Activated CD4-positive, alpha-beta T cell treated with anti-CD3 and anti-CD28 coated beads, Interleukin-2, amount 50 U/mL, for 48 hours (primary cell): ENCODE measurements at regions not wholly inside any gene's neighbourhood (a gene's known extent, or its start where the extent isn't known, plus 50 kb on each side); places are given as distances from the start of the nearest gene placed in this dataset.

Experiments
- DNase-seq, 2 experiments: peaks; one replicate each; pipeline ENCODE4 v3.0.0-alpha.2; 2020

GRCh38 chr1:84759756-84760155 is 69.5 kb upstream of the SSX2IP start:
- DNase-seq, result no peak

- DNase-seq, result peak; percentile 7 to 24
Measured at GRCh38 chr1:84758968-84759491, 68.8 kb upstream of the SSX2IP start.

GRCh38 chr1:84758476-84758875 is 68.2 kb upstream of the SSX2IP start:
- no peak for DNase-seq

DNA sequence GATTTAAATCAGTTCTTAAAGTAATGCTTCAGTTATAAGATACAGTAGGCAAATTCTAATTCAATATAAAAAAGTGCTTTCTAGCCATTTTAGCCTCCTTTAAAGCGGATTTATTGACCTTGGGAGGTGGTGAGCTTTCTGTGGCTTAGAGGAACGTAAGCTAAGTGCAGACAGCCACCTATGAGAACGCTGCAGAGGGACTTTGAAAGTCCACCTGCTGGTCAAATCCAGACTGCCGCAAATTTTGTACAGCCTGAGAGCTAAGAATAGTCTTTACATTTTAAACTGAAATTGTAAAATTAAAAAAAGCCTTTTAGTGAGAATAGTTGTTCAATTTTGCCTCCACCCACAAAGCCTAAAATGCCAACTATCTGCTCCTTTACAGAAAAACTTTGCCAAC is 67.0 kb upstream of the SSX2IP start:
- DNase-seq, result no peak

GRCh38 chr1:84756455-84757082 is 66.3 kb upstream of the SSX2IP start:
- no peak for DNase-seq

DNA sequence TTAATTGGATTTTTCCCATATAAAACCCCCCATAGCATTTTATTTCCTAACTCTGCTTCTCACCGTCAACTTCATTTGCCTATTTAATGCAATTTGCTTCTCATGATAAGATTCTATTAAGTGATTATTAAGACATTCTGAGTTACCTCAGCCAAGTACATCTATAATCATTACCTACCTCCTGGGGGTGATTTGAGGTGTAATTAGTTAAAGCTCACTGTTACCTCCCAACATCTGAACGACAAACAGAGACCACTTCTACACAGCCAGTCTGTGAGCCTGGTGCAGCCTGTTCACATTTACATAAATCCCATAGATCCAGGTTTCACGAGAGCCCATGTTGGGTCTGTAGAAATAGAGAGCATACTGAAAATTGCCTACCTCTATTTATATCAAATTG is 65.7 kb upstream of the SSX2IP start:
- DNase-seq, result no peak

DNA sequence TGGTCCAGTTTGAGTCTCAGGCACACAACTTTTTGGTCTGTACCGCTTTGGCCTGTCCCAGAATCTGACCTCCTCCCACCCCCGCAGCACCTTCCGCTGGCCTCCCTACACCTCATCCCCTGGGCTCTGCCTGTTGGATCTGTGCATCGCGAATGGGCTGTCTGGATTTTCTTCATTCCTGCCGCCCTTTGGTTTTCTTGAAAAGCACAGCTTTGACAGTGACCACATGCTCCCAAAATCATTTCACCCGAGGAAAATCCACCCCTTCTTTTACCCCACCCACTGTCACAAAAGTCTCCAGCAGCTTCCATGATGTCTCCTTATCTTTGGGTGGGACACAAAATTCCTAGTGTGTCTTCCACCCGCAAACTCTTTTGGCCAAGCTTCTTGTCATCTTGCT is 65.0 kb upstream of the SSX2IP start:
- no peak for DNase-seq

DNA sequence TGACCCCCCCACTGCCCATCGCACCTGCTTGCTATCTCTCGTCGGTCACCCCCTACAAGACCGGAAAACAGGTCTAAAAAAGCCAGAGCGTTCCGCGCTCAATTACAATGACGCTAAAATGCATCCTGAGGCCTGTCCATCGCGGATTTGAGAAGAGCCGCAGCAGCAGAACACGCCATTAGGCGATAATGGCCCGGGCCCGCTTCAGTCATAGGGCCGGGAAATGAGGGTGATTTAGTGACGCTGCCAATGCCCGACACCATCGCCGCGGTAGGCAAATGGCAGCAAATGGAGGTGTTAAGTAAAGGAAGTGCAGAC is 64.1 kb upstream of the SSX2IP start:
- no peak for DNase-seq

DNA sequence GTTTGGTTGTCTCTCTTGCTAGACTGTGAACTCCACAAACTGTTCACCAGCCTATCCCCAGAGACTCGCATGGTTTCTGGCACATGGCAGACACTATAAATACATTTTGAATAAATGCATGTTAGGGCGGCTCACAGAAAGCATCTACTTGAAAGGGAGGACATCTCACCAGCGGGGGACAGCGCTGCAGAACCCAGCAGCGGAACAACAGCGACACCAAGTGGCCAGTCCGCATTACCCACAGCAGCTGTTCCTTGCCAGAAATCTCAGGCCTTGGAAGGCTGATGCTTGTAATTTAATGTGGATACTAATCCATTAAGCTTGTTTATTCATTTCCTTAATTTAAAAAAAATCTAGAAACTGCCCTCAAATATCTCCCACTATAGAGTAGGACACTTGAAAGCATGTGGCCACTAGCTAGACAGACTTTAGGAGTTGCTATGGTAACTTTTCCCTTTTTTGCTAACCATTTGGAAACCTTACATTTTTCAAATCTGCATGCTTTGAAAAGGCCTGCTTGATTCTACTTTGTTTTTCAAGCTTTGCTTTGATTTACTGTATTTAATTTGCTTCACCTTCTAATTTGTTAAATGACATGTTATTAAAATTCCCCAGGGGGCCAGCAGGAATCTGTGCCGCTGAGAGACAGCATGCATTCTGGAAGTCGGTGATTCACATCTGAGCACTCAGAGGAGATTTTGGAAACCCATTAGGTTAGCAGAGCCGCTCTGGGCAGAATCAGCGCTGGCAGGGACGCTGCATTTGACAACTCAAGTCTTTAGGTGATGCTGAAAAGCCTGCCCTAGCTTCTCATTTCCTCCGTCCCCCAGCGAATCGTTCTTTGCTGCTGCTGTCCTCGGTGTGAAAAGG is 63.5 kb upstream of the SSX2IP start:
- peak; percentile 76 to 81 for DNase-seq

GRCh38 chr1:84750110-84750730 is 60.0 kb upstream of the SSX2IP start:
- no peak for DNase-seq

- no peak for DNase-seq
Measured at GRCh38 chr1:84749427-84749826, 59.2 kb upstream of the SSX2IP start.

DNA sequence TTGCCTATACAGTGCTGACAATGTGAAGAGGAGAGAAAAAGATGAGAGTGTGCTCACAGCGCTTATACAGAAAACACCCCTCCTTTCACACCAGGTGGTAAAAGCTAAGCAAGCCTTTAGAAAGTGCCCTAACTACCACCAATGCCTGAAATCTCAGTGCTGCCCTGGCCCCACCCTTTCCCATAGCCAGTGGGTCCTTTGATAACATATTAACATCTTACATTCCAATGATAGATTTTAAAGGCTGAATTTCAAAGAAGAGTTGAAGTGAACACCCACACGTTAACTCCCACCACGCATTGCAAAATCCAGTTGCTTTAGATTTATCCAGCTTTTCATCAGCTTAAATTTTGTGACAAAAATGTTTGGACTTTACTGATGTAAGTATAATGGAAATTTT is 58.1 kb upstream of the SSX2IP start:
- no peak for DNase-seq

- no peak for DNase-seq
Measured at GRCh38 chr1:84745857-84746256, 55.6 kb upstream of the SSX2IP start.

DNA sequence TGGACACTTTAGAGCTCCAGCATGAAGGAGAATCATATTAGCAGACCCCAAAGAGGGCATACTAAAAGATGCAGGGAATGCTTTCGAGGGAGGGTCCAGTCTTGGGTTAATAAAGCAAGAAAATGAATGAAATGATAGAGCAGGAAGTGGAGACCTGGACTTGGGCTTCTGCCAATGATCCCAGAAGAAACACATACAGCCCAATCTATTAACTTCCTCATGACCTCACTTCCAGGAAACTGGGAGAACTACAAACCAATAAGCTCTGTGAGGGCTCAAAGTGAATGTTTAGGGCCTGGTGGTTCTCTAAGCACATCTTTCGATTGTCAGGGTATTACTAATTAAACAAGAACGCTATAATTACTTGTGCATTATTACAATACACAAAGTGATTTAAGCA is 53.6 kb upstream of the SSX2IP start:
- no peak for DNase-seq

- no peak for DNase-seq
Measured at GRCh38 chr1:84742653-84743052, 52.4 kb upstream of the SSX2IP start.

DNA sequence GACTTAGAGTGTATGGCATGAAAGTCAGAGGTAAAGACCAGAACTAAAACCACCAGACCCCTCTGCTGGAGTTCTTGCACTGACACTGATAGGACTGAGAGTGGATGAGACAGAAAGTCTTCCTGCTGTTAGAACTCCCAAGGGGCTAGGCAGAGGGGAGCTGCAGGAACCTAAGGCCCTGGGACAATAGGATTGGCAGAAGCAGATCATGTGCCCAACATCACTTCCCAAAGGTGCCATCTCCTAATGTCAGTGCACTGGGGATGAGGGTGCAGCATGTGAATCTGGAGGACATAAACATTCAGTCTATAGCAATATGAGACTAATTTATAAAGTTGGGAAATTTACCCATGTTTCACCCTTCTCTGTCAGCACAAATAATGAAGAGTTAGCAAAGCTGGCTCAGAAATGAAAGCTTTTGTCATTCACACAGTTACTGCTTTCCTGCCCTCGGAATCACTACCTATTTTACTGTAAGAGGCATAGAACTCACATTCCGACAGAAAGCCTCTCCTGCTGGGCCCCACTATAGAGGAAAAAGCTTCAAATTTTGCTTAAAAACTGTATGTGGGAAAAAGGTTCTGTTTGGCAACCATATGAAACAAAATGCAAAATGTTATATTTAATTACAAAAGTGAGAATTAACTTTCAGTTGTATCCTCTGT is 49.9 kb upstream of the SSX2IP start:
- DNase-seq, result no peak
